Ovary (tissue), 3 donors: ENCODE measurements at regions not wholly inside any gene's neighbourhood (a gene's known extent, or its start where the extent isn't known, plus 50 kb on each side); places are given as distances from the start of the nearest gene placed in this dataset.

Source experiments
- CTCF ChIP-seq, 3 donors: fragments of 450-650 bp in 2 of 3; fragments of 200-600 bp in 1 of 3; IDR thresholded peaks; one replicate each; pipeline versions ENCODE4 v1.5.1 to v1.8.0; 2016 to 2022; ENCODE audit warnings: antibody characterized with exemption in 3 of 3, mild to moderate bottlenecking in 1 of 3
- POLR2A ChIP-seq: fragments of 450-650 bp; IDR thresholded peaks from one replicate; pipeline ENCODE4 v1.6.1; 2017; ENCODE audit warnings: antibody characterized with exemption, mild to moderate bottlenecking, moderate library complexity
- donor health status: DM: no; HTN: no; CAD: no.

DNA sequence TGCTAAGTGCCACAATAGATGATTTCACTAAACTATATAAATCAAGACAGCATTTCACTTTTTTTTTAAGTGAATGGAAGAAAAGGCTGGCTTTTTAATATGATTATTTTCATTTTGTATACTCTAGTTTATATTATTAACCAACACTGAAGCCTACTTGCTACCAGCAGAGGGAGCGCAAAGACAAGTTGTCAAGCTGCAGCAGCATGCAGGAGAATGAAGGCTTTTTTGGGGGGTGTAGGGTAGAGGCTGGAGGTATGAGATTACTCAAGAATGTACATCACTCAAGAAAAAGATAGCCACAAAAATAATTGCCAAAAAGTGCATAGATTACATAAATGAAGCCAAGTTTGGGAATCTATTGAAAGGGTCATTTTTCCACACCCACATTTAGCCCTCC lies 519.5 kb downstream of the FGF13 start:
- TF ChIP-seq POLR2A (no peak), CTCF (IDR thresholded peaks at IDR 0.05) (no peak)
